GM19328 (cell line): ENCODE measurements at regions not wholly inside any gene's neighbourhood (a gene's known extent, or its start where the extent isn't known, plus 50 kb on each side); places are given as distances from the start of the nearest gene placed in this dataset.
A peak's percentile ranks its signal among the peaks of the same experiment; 100 is the strongest.

Source experiments
- ATAC-seq: cut with Tn5 transposase; IDR thresholded peaks from one replicate; pipeline ENCODE4 v1.9.1; 2021; ENCODE audit warnings: mild to moderate bottlenecking, moderate library complexity; ENCODE audit not compliant: unreplicated experiment

- ATAC-seq = no peak
Measured at GRCh38 chr14:30296931-30297405, 262.0 kb upstream of the G2E3 start.

DNA sequence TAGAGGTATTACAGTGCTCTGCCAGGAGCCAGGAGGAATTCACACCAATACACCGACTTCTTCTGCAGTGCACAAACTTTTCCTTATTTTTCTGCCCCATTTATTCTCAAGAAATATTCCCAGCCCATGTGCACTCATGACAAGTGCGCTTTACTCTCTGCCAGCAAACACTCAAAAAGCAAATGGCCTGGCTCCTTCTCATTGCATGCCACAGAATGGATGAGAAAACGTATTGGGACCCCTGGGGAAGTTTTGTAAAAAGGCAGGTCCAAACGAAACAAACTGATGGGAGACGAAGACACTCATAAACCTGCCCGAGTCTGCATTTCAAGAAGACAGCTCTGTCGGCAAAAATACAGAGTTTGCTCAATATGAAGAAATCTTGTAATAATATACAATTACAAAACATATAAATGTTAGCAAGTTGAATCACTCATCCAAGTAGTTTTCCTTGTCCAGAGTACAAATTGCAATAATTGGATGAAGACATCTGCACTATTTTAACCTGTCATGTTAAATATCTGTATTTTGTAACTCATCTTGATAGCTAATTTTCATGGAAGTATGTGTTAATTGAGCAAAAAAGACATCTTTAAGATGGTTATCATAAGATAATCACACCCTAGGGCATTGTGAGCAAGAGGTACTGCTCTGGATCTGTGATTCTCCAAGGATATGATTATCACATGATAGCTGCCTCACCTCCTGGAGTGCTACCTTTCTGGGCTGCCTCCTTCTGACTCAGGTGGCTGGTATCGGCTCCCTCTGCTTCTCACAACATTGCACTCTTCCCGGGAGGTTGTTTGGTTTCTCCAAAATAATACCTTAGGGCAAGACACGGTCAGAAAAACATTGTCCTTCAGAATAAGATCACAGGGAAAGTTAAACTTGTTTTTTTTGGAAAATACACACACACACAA lies 260.8 kb upstream of the G2E3 start:
- no peak for ATAC-seq

DNA sequence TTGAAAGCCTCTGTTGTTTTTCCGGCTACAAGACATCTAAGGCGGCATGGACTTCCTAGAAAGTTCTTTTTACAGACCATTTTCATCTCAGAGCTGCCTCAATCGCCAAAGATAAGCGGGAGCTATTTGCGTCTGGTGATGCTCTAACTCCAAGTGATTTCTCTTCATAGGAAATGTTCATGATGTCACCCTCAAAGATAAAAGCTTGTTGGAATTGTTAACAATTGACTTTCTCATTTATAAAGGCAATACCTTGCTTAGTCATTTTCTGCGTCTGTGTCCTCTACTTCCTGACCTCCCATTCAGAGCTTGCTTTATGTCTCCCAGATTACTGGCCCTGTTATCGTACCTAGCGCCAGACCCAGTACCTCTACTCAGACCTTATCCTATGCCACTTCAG lies 259.0 kb upstream of the G2E3 start:
- ATAC-seq = no peak

GRCh38 chr14:30303350-30303749 lies 255.6 kb upstream of the G2E3 start:
- ATAC-seq = no peak

- no peak for ATAC-seq
Measured at GRCh38 chr14:30305346-30305745, 253.6 kb upstream of the G2E3 start.

DNA sequence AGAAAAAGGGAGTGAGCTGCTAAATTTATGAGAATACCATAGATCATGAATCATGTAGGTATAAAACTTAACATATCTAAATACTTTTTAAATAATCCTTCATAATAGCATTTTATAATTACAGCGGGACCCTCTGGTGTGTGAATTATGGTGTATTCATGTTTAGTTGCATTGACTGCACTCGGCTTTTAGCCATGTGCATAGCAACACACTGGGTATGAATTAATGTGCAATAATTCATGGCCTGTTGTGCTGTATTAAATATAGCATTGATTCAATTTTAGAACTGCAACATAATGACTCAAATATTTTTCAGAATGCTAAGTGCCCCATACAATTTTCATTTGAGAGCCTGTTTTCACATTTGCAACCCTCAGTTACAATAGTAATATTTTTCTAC lies 249.6 kb upstream of the G2E3 start:
- ATAC-seq = no peak

DNA sequence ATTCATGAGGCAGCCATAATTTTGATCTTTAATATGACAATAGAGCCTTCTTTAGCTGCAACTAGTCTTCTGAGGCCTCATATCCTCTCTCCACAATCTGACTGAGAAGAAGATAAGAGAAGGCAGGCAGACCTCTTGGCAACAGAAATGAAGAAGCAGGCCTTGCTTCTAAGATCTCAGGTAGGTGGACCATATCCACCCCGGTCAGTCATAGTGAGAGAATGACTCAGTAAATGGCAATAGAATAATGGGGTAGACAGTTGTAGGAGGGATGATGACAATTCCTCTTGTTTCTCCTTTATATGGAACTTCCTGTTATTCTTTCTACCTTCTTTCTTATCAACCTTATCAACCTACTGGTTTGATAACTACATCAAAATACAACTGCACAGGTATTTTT lies 246.7 kb upstream of the G2E3 start:
- no peak for ATAC-seq

DNA sequence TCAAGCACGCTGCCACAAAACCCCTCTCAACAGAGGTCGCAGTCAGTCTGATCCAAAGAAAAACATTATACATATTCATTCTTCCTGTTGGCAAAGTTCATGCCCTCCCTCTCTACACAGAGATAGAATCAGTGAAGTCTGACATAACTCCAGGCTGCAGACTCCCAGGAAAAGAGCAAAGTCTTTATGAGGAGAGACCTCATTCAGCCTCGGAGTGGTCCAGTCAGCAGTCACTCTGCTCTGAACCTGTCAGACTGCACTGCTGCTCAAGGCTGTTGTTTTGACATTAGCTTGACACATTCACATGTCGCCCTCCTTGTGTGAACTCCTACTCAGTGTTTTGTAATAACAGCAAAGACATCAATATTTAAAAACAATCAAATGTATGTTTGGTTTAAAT lies 241.2 kb upstream of the G2E3 start:
- no peak for ATAC-seq

- no peak for ATAC-seq
Measured at GRCh38 chr14:30322819-30323218, 236.1 kb upstream of the G2E3 start.

DNA sequence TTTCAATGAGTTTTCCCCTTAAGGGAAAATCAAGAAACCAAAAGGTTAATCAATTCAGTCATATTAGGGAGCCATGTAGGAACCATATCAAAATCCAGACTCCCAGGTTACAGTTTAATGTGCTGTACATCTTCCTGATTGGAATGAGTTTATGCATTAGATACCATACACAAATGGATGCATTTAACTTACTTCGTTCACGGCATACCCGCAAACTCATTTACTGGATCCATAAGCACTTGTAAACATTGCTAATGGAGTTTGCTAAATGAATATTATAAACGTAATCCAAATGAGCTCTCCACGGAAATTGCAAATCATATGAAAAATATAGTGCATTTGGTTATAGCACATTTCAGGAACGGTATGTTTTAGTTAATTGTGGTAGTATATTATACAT lies 228.9 kb upstream of the G2E3 start:
- ATAC-seq = no peak

GRCh38 chr14:30330445-30330844 lies 228.5 kb upstream of the G2E3 start:
- no peak for ATAC-seq

- ATAC-seq = no peak
Measured at GRCh38 chr14:30331030-30331429, 227.9 kb upstream of the G2E3 start.

GRCh38 chr14:30332374-30332773 lies 226.6 kb upstream of the G2E3 start:
- ATAC-seq = no peak

DNA sequence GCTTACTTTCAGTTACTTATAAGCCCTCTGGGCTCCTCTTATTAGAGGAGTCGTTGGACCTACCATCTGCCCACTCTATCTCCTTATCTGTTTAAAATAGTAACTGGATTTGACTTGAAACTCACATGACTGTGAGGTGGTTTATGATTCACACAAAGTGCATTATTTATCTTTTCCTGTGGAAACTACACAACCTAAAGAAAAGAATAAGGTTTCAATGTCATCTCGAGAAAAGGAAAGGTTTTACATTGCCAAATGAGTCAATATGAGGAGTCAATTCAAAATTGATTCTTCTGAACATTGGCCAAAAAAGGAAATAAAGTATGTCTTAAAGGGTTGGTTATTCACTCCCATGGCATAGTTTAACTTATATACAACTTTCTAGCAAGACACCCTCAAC lies 225.0 kb upstream of the G2E3 start:
- ATAC-seq = no peak

GRCh38 chr14:30337456-30337855 lies 221.5 kb upstream of the G2E3 start:
- ATAC-seq = no peak

DNA sequence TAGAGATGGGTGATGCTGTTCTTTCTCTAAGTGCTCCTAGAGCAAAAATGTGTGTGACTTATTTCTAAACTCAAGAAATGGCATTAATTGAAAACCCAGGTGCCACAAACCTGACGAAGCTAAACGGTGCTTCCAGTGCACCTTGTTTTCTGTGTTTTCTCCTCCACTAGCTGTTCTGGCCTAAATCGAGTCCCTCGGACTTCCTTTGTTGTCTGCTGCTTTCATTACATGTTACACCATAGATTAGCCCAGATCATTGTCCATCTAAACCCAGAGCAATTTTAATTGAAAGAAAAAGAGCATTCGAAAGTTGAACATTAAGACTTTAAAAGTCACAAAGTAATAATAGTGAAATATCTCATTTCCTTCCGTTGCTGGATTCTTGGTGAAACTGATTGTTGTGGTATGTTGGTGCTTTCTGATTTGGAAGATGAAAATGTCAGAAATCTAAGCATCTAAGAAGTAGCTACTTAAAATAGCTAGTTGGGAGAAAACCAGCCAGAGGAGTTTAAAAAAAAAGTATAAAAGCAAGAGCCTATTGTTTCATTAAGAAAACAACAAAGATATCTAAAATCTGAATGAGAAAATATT lies 219.6 kb upstream of the G2E3 start:
- ATAC-seq = no peak

- ATAC-seq = no peak
Measured at GRCh38 chr14:30340495-30340894, 218.5 kb upstream of the G2E3 start.

DNA sequence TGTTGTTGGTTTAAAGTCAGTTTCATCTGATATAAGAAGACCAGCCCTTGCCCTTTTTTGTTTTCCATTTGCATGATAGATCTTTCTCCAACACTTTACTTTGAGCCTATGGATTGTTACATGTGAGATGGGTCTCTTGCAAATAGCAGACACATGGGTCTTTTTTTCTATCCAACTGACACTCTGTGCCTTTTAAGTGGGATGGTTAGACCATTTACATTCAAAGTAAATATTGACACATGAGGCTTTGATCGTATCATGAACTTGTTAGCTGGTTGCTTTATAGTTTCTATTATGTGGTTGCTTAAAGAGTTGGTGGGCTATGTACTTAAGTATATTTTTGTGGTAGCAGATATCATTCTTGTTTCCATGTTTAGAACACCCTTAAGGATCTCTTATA lies 213.4 kb upstream of the G2E3 start:
- no peak for ATAC-seq

DNA sequence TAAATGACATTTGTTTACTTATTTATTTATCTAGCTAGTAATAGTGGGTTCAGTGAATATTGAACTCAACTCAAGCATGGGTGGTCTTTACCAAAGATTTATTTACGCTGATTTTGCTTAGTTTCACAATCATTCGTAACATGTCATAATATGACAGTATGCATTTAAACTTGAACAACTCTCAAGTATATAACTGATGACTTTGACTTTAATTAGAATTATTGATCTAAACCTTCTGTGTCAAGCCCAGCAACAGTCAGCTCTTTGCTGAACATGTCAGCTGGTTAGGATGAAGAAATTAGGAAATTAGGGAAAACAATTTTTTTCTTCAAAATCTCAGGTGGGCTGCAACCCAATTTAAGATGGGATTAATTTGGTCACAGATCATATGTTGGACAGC lies 210.5 kb upstream of the G2E3 start:
- no peak for ATAC-seq

DNA sequence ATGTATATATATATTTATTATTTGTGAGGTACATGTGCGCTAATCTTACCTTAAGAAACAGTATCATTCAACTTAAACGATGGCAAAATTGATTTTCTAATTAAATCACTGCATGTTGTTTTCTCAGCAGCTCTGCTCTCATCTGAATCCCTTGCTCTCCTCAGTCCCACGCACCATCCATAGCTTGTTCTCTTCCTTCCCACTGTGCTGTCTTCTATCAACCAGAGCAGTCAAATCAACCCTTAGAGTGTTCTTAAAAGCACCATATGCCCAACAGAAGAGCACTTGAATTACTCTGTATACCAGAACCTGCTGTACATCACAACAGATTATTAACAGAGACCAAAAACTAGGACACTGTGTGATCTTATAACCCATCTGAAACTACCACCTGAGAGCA lies 209.4 kb upstream of the G2E3 start:
- ATAC-seq = no peak

DNA sequence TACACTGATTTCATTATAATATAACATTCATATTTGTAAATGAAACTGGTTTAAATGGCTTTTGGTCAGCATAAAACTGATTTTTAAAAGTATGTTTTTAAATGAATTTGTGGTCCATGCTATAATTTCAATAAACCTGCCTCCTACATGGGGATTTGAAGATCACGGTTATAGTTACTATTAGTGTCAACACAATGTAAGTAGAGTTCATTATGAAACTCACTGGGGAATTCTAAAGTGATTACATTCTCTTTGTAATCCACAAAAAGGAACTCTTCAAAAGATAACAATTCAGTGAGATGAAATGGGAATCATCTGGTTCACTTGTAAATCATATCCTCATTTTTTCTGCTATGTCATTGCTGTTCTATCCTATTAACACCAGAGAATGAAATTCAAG lies 204.5 kb upstream of the G2E3 start:
- no peak for ATAC-seq

GRCh38 chr14:30355431-30355913 lies 203.5 kb upstream of the G2E3 start:
- ATAC-seq = peak; percentile 65
